ENCODE measurements at regions not wholly inside any gene's neighbourhood (a gene's known extent, or its start where the extent isn't known, plus 50 kb on each side); places are given as distances from the start of the nearest gene placed in this dataset.
"Not testable (repeated sequence)": the region's sequence is repeated elsewhere in the genome, so short reads cannot be mapped to it uniquely, and the experiment has no call there.

DNA sequence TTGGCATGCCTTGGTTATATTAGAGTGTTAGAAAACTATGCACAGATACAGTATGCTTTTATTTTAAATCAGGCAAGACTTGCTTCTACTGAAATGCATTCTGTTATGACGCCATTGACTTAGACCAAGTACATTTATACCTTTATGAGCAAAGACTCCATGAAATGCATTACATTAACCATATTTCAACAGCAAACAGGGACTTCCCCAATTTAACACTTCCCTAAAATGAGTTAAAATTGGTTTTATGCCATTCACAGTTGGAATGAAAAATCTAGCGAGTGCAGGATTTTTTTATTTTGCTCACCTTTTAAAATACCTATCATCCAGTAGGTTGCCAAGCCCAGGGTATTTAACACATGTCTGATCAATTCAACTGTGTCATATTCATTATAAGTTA, 272.1 kb upstream of the IZUMO3 start:
- POLR2A ChIA-PET, result no interaction called here
- no peaks in the 10 kb centered on the region for H3K9me3 ChIP-seq (ENCODE audit: control extremely low read depth in 1 of 5, control insufficient read depth in 4 of 5, insufficient read depth in 2 of 5, low read depth in 1 of 5, low read length in 4 of 5)
- no peaks in the 10 kb centered on the region for H3K4me1 ChIP-seq (ENCODE audit: control extremely low read depth in 1 of 4, control insufficient read depth in 4 of 4, insufficient read depth in 4 of 4, low read length in 3 of 4)
- 75% methylated on average over 1 of the region's 2 CpGs for WGBS (ENCODE audit: insufficient coverage)
- no peaks in the 10 kb centered on the region for H3K27me3 ChIP-seq (replicated peaks in 2 of 5; ENCODE audit: control insufficient read depth in 4 of 5, insufficient read depth in 5 of 5, low read length in 4 of 5)
- no peak overlapping the region for H3K27ac ChIP-seq (ENCODE audit: insufficient read depth in 1 of 2, low read depth in 1 of 2, low read length in 2 of 2, poor library complexity in 1 of 2, severe bottlenecking in 2 of 2)
- H3K36me3 ChIP-seq (ENCODE audit: control insufficient read depth in 4 of 4, insufficient read depth in 4 of 4, low read length in 3 of 4), result no peaks in the 10 kb centered on the region
- no peak overlapping the region for H3K4me3 ChIP-seq (ENCODE audit: control insufficient read depth in 1 of 7, extremely low read depth in 1 of 7, insufficient read depth in 4 of 7, low read depth in 2 of 7, low read length in 6 of 7)
- CTCF ChIA-PET, result no interaction called here
- no peak for DNase-seq

- POLR2A ChIA-PET, result no interaction called here
- no peaks in the 10 kb centered on the region for H3K4me1 ChIP-seq (ENCODE audit: control extremely low read depth in 1 of 4, control insufficient read depth in 4 of 4, insufficient read depth in 4 of 4, low read length in 3 of 4)
- no CpG with 5 or more reads among the region's 1 CpG for WGBS (ENCODE audit: insufficient coverage)
- H3K36me3 ChIP-seq (ENCODE audit: control insufficient read depth in 4 of 4, insufficient read depth in 4 of 4, low read length in 3 of 4), result no peaks in the 10 kb centered on the region
- no peaks in the 10 kb centered on the region for H3K27me3 ChIP-seq (replicated peaks in 2 of 5; ENCODE audit: control insufficient read depth in 4 of 5, insufficient read depth in 5 of 5, low read length in 4 of 5)
- H3K27ac ChIP-seq (ENCODE audit: insufficient read depth in 1 of 2, low read depth in 1 of 2, low read length in 2 of 2, poor library complexity in 1 of 2, severe bottlenecking in 2 of 2), result no peak overlapping the region
- no peak overlapping the region for H3K4me3 ChIP-seq (ENCODE audit: control insufficient read depth in 1 of 7, extremely low read depth in 1 of 7, insufficient read depth in 4 of 7, low read depth in 2 of 7, low read length in 6 of 7)
- H3K9me3 ChIP-seq (ENCODE audit: control extremely low read depth in 1 of 5, control insufficient read depth in 4 of 5, insufficient read depth in 2 of 5, low read depth in 1 of 5, low read length in 4 of 5), result no peaks in the 10 kb centered on the region
- CTCF ChIA-PET, result no interaction called here
- no peak for DNase-seq
Observed at GRCh38 chr9:24816006-24816405, 270.3 kb upstream of the IZUMO3 start.

- CTCF ChIA-PET, result no interaction called here
- POLR2A ChIA-PET, result no interaction called here
- no peak for DNase-seq
- Histone ChIP-seq H3K27ac (ENCODE audit: insufficient read depth in 1 of 2, low read depth in 1 of 2, low read length in 2 of 2, poor library complexity in 1 of 2, severe bottlenecking in 2 of 2) (no peak overlapping the region), H3K27me3 (replicated peaks in 2 of 5; ENCODE audit: control insufficient read depth in 4 of 5, insufficient read depth in 5 of 5, low read length in 4 of 5) (no peaks in the 10 kb centered on the region), H3K4me3 (ENCODE audit: control insufficient read depth in 1 of 7, extremely low read depth in 1 of 7, insufficient read depth in 4 of 7, low read depth in 2 of 7, low read length in 6 of 7) (no peak overlapping the region), H3K36me3 (ENCODE audit: control insufficient read depth in 4 of 4, insufficient read depth in 4 of 4, low read length in 3 of 4) (no peaks in the 10 kb centered on the region), H3K9me3 (ENCODE audit: control extremely low read depth in 1 of 5, control insufficient read depth in 4 of 5, insufficient read depth in 2 of 5, low read depth in 1 of 5, low read length in 4 of 5) (no peaks in the 10 kb centered on the region), H3K4me1 (ENCODE audit: control extremely low read depth in 1 of 4, control insufficient read depth in 4 of 4, insufficient read depth in 4 of 4, low read length in 3 of 4) (no peaks in the 10 kb centered on the region)
- WGBS (ENCODE audit: insufficient coverage), result 50% methylated on average over 1 of the region's 3 CpGs
Observed at GRCh38 chr9:24801344-24801743, 255.6 kb upstream of the IZUMO3 start.

- CTCF ChIA-PET, result no interaction called here
- H3K4me1 ChIP-seq (ENCODE audit: control extremely low read depth in 1 of 4, control insufficient read depth in 4 of 4, insufficient read depth in 4 of 4, low read length in 3 of 4), result no peaks in the 10 kb centered on the region
- no peaks in the 10 kb centered on the region for H3K36me3 ChIP-seq (ENCODE audit: control insufficient read depth in 4 of 4, insufficient read depth in 4 of 4, low read length in 3 of 4)
- WGBS (ENCODE audit: insufficient coverage), result no CpG with 5 or more reads among the region's 2 CpGs
- no peak overlapping the region for H3K4me3 ChIP-seq (ENCODE audit: control insufficient read depth in 1 of 7, extremely low read depth in 1 of 7, insufficient read depth in 4 of 7, low read depth in 2 of 7, low read length in 6 of 7)
- POLR2A ChIA-PET, result no interaction called here
- H3K27ac ChIP-seq (ENCODE audit: insufficient read depth in 1 of 2, low read depth in 1 of 2, low read length in 2 of 2, poor library complexity in 1 of 2, severe bottlenecking in 2 of 2), result no peak overlapping the region
- DNase-seq, result no peak
- no peaks in the 10 kb centered on the region for H3K27me3 ChIP-seq (replicated peaks in 2 of 5; ENCODE audit: control insufficient read depth in 4 of 5, insufficient read depth in 5 of 5, low read length in 4 of 5)
- no peaks in the 10 kb centered on the region for H3K9me3 ChIP-seq (ENCODE audit: control extremely low read depth in 1 of 5, control insufficient read depth in 4 of 5, insufficient read depth in 2 of 5, low read depth in 1 of 5, low read length in 4 of 5)
Observed at GRCh38 chr9:24793787-24794186, 248.1 kb upstream of the IZUMO3 start.

DNA sequence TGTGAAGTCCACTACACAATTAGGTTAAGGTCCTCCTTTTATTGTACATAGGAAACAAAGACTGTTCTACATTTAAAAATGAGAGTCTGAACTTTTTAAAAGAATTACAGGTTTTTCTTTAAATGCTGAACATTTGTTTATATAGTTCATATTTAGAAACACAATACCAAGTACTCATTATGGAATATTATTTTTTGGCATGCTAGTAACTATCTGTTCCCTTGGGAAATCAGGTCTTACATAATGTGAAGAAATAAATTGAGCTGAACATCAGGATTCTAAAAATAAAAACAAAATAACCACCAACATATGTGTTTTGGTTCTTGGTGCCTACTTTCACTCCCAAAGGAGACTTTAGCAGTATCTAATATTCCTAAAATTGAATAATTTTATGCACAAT, 230.5 kb upstream of the IZUMO3 start:
- Histone ChIP-seq H3K4me1 (ENCODE audit: control extremely low read depth in 1 of 4, control insufficient read depth in 4 of 4, insufficient read depth in 4 of 4, low read length in 3 of 4) (no peaks in the 10 kb centered on the region), H3K27ac (ENCODE audit: insufficient read depth in 1 of 2, low read depth in 1 of 2, low read length in 2 of 2, poor library complexity in 1 of 2, severe bottlenecking in 2 of 2) (no peak overlapping the region), H3K4me3 (ENCODE audit: control insufficient read depth in 1 of 7, extremely low read depth in 1 of 7, insufficient read depth in 4 of 7, low read depth in 2 of 7, low read length in 6 of 7) (no peak overlapping the region), H3K9me3 (ENCODE audit: control extremely low read depth in 1 of 5, control insufficient read depth in 4 of 5, insufficient read depth in 2 of 5, low read depth in 1 of 5, low read length in 4 of 5) (peaks cover 0 to 6% (median 1%) of the 10 kb centered on the region in 5 experiments), H3K27me3 (replicated peaks in 2 of 5; ENCODE audit: control insufficient read depth in 4 of 5, insufficient read depth in 5 of 5, low read length in 4 of 5) (no peaks in the 10 kb centered on the region), H3K36me3 (ENCODE audit: control insufficient read depth in 4 of 4, insufficient read depth in 4 of 4, low read length in 3 of 4) (no peaks in the 10 kb centered on the region)
- ChIA-PET CTCF (no interaction called here), POLR2A (no interaction called here)
- no peak for DNase-seq

- H3K27ac ChIP-seq (ENCODE audit: insufficient read depth in 1 of 2, low read depth in 1 of 2, low read length in 2 of 2, poor library complexity in 1 of 2, severe bottlenecking in 2 of 2); H3K9me3 ChIP-seq (ENCODE audit: control extremely low read depth in 1 of 5, control insufficient read depth in 4 of 5, insufficient read depth in 2 of 5, low read depth in 1 of 5, low read length in 4 of 5); DNase-seq; POLR2A ChIA-PET; H3K4me1 ChIP-seq (ENCODE audit: control extremely low read depth in 1 of 4, control insufficient read depth in 4 of 4, insufficient read depth in 4 of 4, low read length in 3 of 4); H3K4me3 ChIP-seq (ENCODE audit: control insufficient read depth in 1 of 7, extremely low read depth in 1 of 7, insufficient read depth in 4 of 7, low read depth in 2 of 7, low read length in 6 of 7); CTCF ChIA-PET; H3K36me3 ChIP-seq (ENCODE audit: control insufficient read depth in 4 of 4, insufficient read depth in 4 of 4, low read length in 3 of 4); H3K27me3 ChIP-seq (replicated peaks in 2 of 5; ENCODE audit: control insufficient read depth in 4 of 5, insufficient read depth in 5 of 5, low read length in 4 of 5): not testable (repeated sequence)
- 98% methylated on average over 8 of the region's 8 CpGs for WGBS (ENCODE audit: insufficient coverage)
Observed at GRCh38 chr9:24774199-24774598, 228.5 kb upstream of the IZUMO3 start.

DNA sequence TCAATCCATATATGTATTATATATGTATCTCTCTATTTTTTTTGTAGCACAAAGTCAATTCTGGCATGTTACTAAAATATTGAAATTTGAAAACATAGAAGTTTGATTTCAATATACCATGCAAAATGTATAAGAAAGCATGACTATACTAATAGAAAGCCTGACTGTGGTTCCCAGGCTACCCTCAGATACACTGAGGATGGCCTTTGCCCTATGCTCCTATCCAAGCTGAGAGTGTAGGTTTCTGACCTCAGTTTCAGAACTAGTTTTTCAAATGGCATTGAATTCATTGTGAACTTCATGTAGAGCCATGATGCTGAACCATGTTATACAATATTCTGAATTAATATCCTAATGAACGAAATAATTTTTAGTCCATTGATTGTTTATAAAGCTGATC, 220.4 kb upstream of the IZUMO3 start:
- no peak overlapping the region for H3K27ac ChIP-seq (ENCODE audit: insufficient read depth in 1 of 2, low read depth in 1 of 2, low read length in 2 of 2, poor library complexity in 1 of 2, severe bottlenecking in 2 of 2)
- no peak for DNase-seq
- H3K27me3 ChIP-seq (replicated peaks in 2 of 5; ENCODE audit: control insufficient read depth in 4 of 5, insufficient read depth in 5 of 5, low read length in 4 of 5), result no peaks in the 10 kb centered on the region
- ChIA-PET CTCF (no interaction called here), POLR2A (no interaction called here)
- H3K4me1 ChIP-seq (ENCODE audit: control extremely low read depth in 1 of 4, control insufficient read depth in 4 of 4, insufficient read depth in 4 of 4, low read length in 3 of 4), result no peaks in the 10 kb centered on the region
- no peaks in the 10 kb centered on the region for H3K9me3 ChIP-seq (ENCODE audit: control extremely low read depth in 1 of 5, control insufficient read depth in 4 of 5, insufficient read depth in 2 of 5, low read depth in 1 of 5, low read length in 4 of 5)
- WGBS (ENCODE audit: insufficient coverage), result no CpG with 5 or more reads among the region's 1 CpG
- H3K36me3 ChIP-seq (ENCODE audit: control insufficient read depth in 4 of 4, insufficient read depth in 4 of 4, low read length in 3 of 4), result no peaks in the 10 kb centered on the region
- no peak overlapping the region for H3K4me3 ChIP-seq (ENCODE audit: control insufficient read depth in 1 of 7, extremely low read depth in 1 of 7, insufficient read depth in 4 of 7, low read depth in 2 of 7, low read length in 6 of 7)

Data from common myeloid progenitor, CD34-positive (primary cell).